ENCODE measurements at regions not wholly inside any gene's neighbourhood (a gene's known extent, or its start where the extent isn't known, plus 50 kb on each side); places are given as distances from the start of the nearest gene placed in this dataset.

DNA sequence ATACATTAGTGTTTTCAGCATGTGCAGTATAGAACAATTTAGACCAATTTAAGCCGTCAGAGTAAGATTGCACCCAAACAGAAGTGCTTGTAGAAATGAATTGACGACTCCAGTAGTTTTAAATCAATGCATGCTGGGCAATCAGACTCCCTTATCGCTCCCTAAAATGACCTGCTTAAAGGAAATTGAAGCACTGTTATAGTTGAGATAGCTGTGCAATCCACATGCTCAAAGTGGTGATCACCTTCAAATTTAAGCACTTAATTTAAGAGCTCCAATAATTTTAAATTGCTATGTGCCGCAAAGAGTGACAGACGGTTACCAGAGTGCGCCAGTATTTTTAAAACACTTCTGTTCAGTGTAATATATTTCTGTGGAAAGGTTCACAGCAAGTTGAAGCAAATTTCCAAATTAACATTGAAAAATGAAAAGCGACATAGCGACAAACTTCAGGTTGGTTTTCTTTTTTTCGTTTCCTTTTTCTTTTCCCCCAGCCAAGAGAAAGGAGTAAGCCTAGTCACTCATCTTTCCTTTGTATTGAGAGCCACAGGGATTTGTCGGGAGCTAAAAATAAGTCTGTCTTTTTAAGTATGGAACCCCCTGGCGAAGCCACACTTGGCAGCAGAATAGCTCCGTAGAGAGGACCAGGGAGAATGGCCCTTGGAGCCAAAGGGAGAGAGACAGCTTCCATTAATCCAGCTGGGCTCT lies 436.4 kb upstream of the RBMS3 start:
- in situ Hi-C loops (cut with HindIII; ENCODE audit: low sequenced_read_pairs): no loop called here
- DNase-seq (ENCODE audit: low read depth): no peak
- no peak overlapping the region for H3K4me3 ChIP-seq (ENCODE audit: low read depth, low read length)
- TF ChIP-seq, protein P1, sequence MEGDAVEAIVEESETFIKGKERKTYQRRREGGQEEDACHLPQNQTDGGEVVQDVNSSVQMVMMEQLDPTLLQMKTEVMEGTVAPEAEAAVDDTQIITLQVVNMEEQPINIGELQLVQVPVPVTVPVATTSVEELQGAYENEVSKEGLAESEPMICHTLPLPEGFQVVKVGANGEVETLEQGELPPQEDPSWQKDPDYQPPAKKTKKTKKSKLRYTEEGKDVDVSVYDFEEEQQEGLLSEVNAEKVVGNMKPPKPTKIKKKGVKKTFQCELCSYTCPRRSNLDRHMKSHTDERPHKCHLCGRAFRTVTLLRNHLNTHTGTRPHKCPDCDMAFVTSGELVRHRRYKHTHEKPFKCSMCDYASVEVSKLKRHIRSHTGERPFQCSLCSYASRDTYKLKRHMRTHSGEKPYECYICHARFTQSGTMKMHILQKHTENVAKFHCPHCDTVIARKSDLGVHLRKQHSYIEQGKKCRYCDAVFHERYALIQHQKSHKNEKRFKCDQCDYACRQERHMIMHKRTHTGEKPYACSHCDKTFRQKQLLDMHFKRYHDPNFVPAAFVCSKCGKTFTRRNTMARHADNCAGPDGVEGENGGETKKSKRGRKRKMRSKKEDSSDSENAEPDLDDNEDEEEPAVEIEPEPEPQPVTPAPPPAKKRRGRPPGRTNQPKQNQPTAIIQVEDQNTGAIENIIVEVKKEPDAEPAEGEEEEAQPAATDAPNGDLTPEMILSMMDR (IDR thresholded peaks at IDR 0.05; ENCODE audit: low read depth, low read length, missing control alignments): no peak

DNA sequence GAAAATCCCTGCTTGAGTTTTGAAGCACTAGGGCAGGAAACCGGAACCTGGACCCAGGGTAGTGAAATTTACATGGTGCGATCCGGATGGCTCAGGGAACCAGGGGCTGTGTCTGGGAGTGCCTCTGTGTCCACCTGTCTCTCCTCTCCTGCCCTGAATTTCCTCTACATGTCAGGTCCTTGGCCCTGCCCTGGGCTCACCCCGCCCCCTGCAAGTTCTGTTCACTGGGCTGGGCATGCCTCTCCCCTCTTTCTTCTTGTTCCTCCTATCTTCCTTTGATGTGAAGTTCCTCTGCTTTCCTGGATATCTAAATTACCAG lies 435.9 kb upstream of the RBMS3 start:
- in situ Hi-C loops (cut with HindIII; ENCODE audit: low sequenced_read_pairs): no loop called here
- no peak overlapping the region for H3K4me3 ChIP-seq (ENCODE audit: low read depth, low read length)
- DNase-seq (ENCODE audit: low read depth): no peak
- TF ChIP-seq, protein P1 (IDR thresholded peaks at IDR 0.05; ENCODE audit: low read depth, low read length, missing control alignments): no peak

GRCh38 chr3:28846971-28847478 lies 433.8 kb upstream of the RBMS3 start:
- no peak overlapping the region for H3K4me3 ChIP-seq (ENCODE audit: low read depth, low read length)
- DNase-seq (ENCODE audit: low read depth): no peak
- in situ Hi-C loops (cut with HindIII; ENCODE audit: low sequenced_read_pairs): no loop called here
- TF ChIP-seq, protein P1 (IDR thresholded peaks at IDR 0.05; ENCODE audit: low read depth, low read length, missing control alignments): no peak

- no peak overlapping the region for H3K4me3 ChIP-seq (ENCODE audit: low read depth, low read length)
- TF ChIP-seq, protein P1 (IDR thresholded peaks at IDR 0.05; ENCODE audit: low read depth, low read length, missing control alignments): no peak
- no peak for DNase-seq (ENCODE audit: low read depth)
- in situ Hi-C loops (cut with HindIII; ENCODE audit: low sequenced_read_pairs): no loop called here
Measured at GRCh38 chr3:28847736-28848135, 433.1 kb upstream of the RBMS3 start.

- in situ Hi-C loops (cut with HindIII; ENCODE audit: low sequenced_read_pairs): no loop called here
- H3K4me3 ChIP-seq (ENCODE audit: low read depth, low read length): no peak overlapping the region
- no peak for DNase-seq (ENCODE audit: low read depth)
- TF ChIP-seq, protein P1 (IDR thresholded peaks at IDR 0.05; ENCODE audit: low read depth, low read length, missing control alignments): no peak
Measured at GRCh38 chr3:28850186-28850585, 430.7 kb upstream of the RBMS3 start.

GRCh38 chr3:28853830-28854229 lies 427.0 kb upstream of the RBMS3 start:
- in situ Hi-C loops (cut with HindIII; ENCODE audit: low sequenced_read_pairs): no loop called here
- H3K4me3 ChIP-seq (ENCODE audit: low read depth, low read length): no peak overlapping the region
- no peak for DNase-seq (ENCODE audit: low read depth)
- TF ChIP-seq, protein P1 (IDR thresholded peaks at IDR 0.05; ENCODE audit: low read depth, low read length, missing control alignments): no peak
